GM19351 (cell line): ENCODE measurements at regions not wholly inside any gene's neighbourhood (a gene's known extent, or its start where the extent isn't known, plus 50 kb on each side); places are given as distances from the start of the nearest gene placed in this dataset.
"Not testable (repeated sequence)": the region's sequence is repeated elsewhere in the genome, so short reads cannot be mapped to it uniquely, and the experiment has no call there.

Source experiments
- ATAC-seq: cut with Tn5 transposase; IDR thresholded peaks from one replicate; pipeline ENCODE4 v1.9.1; 2021; ENCODE audit warnings: mild to moderate bottlenecking, moderate library complexity; ENCODE audit not compliant: unreplicated experiment

DNA sequence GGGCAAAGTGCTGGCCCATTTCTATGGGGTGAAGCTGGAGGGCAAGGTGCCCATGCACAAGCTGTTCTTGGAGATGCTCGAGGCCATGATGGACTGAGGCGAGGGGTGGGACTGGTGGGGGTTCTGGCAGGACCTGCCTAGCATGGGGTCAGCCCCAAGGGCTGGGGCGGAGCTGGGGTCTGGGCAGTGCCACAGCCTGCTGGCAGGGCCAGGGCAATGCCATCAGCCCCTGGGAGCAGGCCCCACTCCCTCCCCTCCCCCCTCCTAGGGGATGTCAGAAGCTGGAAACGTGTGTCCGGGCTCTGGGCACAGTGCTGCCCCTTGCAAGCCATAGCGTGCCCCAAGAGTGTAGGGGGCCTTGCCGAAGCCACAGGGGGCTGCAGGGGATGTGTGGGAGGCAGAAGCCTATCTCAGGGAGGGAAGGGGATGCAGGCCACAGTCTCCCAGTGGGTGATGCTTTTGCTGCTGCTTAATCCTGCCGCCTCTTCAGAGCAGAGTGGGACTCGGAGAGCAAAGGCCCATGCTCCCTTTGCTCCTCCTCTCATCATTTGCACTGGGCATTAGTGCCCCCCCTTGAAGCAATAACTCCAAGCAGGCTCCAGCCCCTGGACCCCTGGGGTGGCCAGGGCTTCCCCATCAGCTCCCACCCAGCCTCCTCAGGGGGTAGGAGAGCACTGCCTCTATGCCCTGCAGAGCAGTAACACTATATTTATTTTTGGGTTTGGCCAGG is 85.2 kb downstream of the MRPL57 start:
- not testable (repeated sequence) for ATAC-seq

GRCh38 chr13:21263909-21264308 is 87.5 kb downstream of the MRPL57 start:
- ATAC-seq = not testable (repeated sequence)

- ATAC-seq = not testable (repeated sequence)
Observed at GRCh38 chr13:21268485-21268884, 92.0 kb downstream of the MRPL57 start.

DNA sequence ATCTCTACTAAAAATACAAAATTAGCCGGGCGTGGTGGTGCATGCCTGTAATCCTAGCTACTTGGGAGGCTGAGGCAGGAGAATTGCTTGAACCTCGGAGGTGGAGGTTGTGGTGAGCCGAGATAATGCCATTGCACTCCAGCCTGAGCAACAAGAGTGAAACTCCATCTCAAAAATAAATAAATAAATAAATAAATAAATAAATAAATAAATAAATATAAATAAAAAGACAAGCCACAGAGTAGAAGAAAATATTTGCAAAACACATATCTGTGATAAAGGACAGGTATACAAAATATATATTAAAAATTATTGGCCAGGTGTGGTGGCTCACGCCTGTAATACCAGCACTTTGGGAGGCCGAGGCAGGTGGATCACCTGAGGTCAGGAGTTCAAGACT is 96.0 kb downstream of the MRPL57 start:
- ATAC-seq = not testable (repeated sequence)

DNA sequence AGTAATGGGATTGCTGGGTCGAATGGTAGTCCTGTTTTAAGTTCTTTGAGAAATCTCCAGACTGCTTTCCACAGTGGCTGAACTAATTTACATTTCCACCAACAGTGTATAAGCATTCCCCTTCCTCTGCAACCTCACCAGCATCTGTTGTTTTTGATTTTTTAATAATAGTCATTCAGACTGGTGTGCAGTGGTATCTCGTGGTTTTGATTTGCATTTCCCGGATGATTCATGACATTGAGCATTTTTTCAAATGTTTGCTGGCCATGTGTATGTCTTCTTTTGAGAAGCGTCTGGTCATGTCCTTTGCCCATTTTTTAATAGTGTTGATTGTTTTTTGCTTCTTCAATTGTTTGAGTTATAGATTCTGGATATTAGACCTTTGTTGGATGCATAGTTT is 98.0 kb downstream of the MRPL57 start:
- ATAC-seq = not testable (repeated sequence)

GRCh38 chr13:21282065-21282464 is 105.6 kb downstream of the MRPL57 start:
- ATAC-seq = no peak

- no peak for ATAC-seq
Observed at GRCh38 chr13:21287331-21287907, 111.0 kb downstream of the MRPL57 start.

DNA sequence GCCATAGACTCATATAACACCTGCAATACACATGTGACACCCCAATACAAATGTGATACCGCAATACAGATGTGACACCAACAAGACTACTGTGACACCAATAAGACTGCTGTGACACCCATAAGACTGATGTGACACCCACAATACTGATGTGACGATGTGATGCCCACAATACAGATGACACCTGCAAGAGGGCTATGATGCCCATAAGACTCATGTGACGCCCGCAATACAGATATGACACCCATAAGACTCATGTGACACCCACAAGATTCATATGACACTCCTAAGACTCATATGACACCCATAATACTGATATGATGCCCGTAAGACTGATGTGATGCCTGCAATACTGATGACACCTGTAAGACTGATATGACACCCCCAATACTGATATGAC is 113.0 kb downstream of the MRPL57 start:
- no peak for ATAC-seq

DNA sequence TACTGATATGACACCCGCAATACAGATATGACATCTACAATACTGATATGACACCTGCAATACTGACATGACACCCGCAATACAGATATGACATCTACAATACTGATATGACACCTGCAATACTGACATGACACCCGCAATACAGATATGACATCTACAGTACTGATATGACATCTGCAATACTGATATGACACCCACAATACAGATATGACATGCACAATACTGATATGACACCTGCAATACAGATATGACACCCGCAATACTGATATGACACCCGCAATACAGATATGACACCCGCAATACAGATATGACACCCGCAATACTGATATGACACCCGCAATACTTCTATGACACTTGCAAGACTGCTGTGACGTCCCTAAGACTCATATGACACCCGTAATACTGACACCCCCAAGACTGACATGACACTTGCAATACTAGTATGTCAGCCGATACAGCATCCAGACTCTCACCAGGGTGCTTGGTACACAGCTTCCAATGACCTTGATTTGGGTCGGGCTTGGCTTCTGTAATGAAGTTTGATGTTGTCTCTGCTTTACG is 114.1 kb downstream of the MRPL57 start:
- ATAC-seq = not testable (repeated sequence)

- ATAC-seq = no peak
Observed at GRCh38 chr13:21291840-21292239, 115.4 kb downstream of the MRPL57 start.

GRCh38 chr13:21296991-21297390 is 120.5 kb downstream of the MRPL57 start:
- peak; percentile 35 for ATAC-seq

- ATAC-seq = no peak
Observed at GRCh38 chr13:21297447-21297846, 121.0 kb downstream of the MRPL57 start.

GRCh38 chr13:21297914-21298831 is 121.7 kb downstream of the MRPL57 start:
- peak; percentile 83 for ATAC-seq

GRCh38 chr13:21304256-21304655 is 127.8 kb downstream of the MRPL57 start:
- ATAC-seq = no peak

DNA sequence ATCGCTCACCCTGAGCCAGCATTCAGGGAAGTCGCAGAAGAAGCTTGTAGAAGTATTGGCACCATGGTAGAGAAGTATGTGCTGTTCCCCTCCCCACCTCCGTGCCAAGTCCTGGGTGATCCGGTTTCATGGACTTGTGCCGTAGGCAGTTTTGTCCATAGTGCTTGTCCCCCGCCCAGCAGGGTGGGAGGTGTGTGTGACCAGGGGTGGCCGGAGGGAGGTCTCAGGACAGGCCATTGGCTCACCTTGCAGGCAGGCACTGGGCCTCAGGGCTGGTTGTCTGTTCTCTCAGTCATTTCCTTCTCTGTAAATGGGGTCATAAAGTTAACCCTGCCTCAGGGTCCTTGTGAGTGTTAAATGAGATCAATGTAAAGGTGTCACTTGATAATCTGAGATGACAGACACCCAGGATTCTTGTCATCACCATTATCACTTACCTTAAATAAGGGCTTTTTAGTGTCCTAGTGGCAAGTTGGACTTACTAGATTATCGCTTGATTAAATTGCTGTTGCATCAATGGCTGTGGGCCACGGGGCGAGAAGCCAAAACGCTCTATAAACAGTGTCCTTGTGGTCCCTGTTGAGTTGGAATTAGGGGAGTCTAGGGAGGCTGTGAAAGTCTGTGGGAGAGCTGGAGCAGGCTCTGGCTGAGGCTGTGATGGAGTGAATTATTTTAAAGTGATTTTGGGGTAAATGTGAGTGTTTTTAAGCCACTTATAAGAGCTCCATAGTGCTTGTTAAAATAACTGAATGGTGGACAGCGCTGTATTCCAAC is 130.0 kb downstream of the MRPL57 start:
- ATAC-seq = not testable (repeated sequence)

- ATAC-seq = not testable (repeated sequence)
Observed at GRCh38 chr13:21307158-21307557, 130.7 kb downstream of the MRPL57 start.

DNA sequence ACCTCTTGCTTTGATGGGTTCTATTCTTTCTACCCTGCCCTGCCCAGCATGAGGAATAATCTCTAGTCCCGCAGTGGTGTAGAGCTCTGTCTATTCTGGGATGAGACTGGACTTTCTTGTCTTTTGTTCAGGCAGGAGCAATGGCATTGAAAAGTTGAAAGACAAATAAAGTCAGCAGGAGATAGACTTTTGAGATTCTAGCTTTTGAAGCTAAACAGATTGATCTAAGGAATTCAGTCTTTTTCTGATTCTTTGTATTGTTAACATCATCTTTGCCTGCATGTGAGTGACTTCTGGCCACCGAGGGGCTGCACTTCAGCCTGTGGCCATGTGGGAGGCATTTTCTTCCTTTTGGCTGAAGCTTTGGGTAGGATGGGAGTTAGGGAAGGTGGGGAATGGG is 132.4 kb downstream of the MRPL57 start:
- no peak for ATAC-seq

- no peak for ATAC-seq
Observed at GRCh38 chr13:21309542-21310172, 133.2 kb downstream of the MRPL57 start.

DNA sequence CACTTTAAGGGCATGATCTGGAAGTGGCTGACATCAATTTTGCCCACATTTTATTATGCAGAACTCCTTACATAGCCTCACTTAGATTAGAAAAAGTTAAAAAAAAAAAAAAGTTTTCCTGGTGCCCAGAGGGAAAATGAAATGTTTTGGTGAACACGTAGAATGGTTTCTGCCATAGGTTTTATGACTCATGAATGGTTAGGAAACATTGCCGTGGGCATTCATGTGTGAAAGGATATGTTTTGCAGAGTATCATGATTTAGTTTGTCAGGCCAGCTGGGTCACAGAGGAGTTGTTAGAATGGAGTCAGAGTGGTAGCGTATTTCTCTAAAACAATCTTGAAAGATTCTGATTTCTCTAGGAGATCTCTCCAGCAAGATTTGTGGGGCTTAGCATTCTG is 133.8 kb downstream of the MRPL57 start:
- no peak for ATAC-seq

DNA sequence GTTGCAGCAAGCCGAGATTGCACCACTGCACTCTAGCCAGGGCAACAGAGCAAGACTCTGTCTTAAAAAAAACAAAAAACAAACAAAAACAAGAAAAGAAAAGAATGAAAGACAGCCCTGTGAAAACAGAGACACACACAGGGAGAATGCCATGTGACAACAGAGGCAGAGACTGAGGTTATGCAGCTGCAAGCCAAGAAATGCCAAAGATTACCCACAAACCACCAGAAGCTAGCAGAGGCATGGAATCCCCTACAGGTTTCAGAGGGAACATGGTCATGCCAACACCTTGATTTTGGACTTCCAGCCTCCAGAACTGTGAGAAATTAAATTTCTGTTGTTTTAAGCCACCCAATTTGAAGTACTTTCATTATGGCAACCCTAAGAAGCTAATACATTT is 138.5 kb downstream of the MRPL57 start:
- not testable (repeated sequence) for ATAC-seq
